Stomach (tissue), 8 donors: ENCODE measurements at regions not wholly inside any gene's neighbourhood (a gene's known extent, or its start where the extent isn't known, plus 50 kb on each side); places are given as distances from the start of the nearest gene placed in this dataset.
"Not testable (repeated sequence)": the region's sequence is repeated elsewhere in the genome, so short reads cannot be mapped to it uniquely, and the experiment has no call there.

Experiments used
- DNase-seq, 2 donors: peaks; one replicate each; pipeline versions ENCODE4 v3.0.0 to v3.0.0-alpha.2; 2013 to 2019
- H3K27ac ChIP-seq, 5 donors: fragments of 200-600 bp in 4 of 5; sonication (generic) in 4 of 5; one replicate each; pipeline ENCODE4 v1.5.1; 2013 to 2019; ENCODE audit warnings: mild to moderate bottlenecking in 1 of 5, moderate library complexity in 1 of 5
- H3K27me3 ChIP-seq, 3 donors: fragments of 200-600 bp; sonication (generic); one replicate each; pipeline ENCODE4 v1.5.1; 2017 to 2019; ENCODE audit warnings: mixed run types in 1 of 3
- H3K36me3 ChIP-seq, 4 donors: fragments of 200-600 bp; sonication (generic); 1 replicate in 3 of 4; 2 replicates in 1 of 4; pipeline ENCODE4 v1.5.1; 2016 to 2019
- H3K4me1 ChIP-seq, 4 donors: fragments of 200-600 bp; sonication (generic); one replicate each; pipeline ENCODE4 v1.5.1; 2016 to 2019
- H3K4me3 ChIP-seq, 4 donors: fragments of 200-600 bp; sonication (generic) in 3 of 4; one replicate each; pipeline ENCODE4 v1.5.1; 2016 to 2019; ENCODE audit warnings: mild to moderate bottlenecking in 1 of 4
- H3K9me3 ChIP-seq, 4 donors: fragments of 200-600 bp; sonication (generic); one replicate each; pipeline ENCODE4 v1.5.1; 2016 to 2019
- EP300 ChIP-seq: sonication (generic); formaldehyde crosslinking; IDR thresholded peaks from one replicate; pipeline ENCODE4 v1.6.1; 2017; ENCODE audit warnings: antibody characterized with exemption
- POLR2A ChIP-seq, 4 donors: fragments of 450-650 bp; IDR thresholded peaks; one replicate each; pipeline ENCODE4 v1.6.1; 2016; ENCODE audit warnings: antibody characterized with exemption in 4 of 4, control low read depth in 2 of 4, mild to moderate bottlenecking in 1 of 4, moderate library complexity in 1 of 4
- POLR2AphosphoS5 ChIP-seq, 3 donors: sonication (generic); formaldehyde crosslinking; IDR thresholded peaks; one replicate each; pipeline ENCODE4 v1.6.1; 2016; ENCODE audit warnings: antibody characterized with exemption in 3 of 3
- WGBS, 5 donors: extraction: QIAGEN DNeasy Blood & Tissue Kit in 3 of 5; methylation state at CpG; one replicate each; pipeline versions ENCODE4 v1.1.5 to v1.1.7; 2013 to 2018; 5-methylcytosine and 5-hydroxymethylcytosine counted together
- intact Hi-C: fragments of 100-400 bp; cut with DNase I; formaldehyde crosslinking; loops from one replicate; pipeline ENCODE4 v1.15.1; 2023; ENCODE audit warnings: low total_unique reads
- TF ChIP-seq, protein P1 (sequence below), 7 experiments: fragments of 450-650 bp in 4 of 7; fragments of 200-600 bp in 3 of 7; sonication (generic) in 3 of 7; IDR thresholded peaks; one replicate each; pipeline ENCODE4 v1.5.1; 2016 to 2019; ENCODE audit warnings: antibody characterized with exemption in 7 of 7, control low read depth in 2 of 7, mild to moderate bottlenecking in 1 of 7
- donor health status: healthy with polysubstance abuse.
- donor health status: Bipolar disorder and iron deficiency.
- donor health status: healthy.

DNA sequence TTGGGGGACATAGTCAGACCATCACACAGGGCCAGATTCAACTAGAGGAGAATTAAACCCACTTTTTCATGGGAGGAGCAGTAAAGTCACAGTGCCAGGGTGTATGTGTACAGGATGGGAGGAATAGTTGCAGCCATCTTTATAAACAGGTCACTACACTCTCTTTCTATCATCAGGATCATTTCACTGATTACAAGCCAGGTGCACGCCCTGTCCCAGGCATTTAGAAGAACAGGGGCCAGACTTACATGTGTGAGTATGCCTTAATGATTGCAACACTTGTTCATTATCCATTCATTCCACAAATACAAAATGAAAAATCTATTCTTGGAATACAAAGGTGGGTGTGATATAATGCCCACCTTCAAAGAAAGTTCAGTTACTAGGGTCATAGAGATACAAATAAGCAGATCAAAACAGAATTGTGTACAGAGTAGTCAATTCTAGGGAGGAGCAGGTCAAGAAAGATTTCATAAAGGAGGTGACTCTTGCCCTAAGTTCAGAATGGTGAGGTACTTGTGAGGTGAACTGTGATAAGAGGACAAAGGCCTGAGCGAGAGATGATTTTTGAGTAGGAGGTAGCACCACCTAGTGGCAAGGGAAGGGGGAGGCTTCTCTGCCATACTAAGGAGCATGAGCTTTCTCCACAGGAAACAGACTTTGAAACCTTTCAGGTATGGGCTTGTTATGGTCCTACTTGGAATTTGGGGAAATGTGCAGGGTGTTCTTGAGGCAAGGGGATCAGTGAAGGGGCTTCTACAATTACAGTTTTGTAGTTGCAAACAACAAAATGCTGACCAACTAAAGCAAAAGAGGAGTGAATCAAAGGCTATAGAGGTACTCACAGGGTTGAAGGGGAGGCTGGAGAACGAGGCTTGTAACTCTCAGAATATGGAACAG is 156.3 kb downstream of the SUCLG1 start:
- no peak for TF ChIP-seq EP300
- no peak for TF ChIP-seq POLR2AphosphoS5 (IDR thresholded peaks at IDR 0.05)
- TF ChIP-seq, protein P1, sequence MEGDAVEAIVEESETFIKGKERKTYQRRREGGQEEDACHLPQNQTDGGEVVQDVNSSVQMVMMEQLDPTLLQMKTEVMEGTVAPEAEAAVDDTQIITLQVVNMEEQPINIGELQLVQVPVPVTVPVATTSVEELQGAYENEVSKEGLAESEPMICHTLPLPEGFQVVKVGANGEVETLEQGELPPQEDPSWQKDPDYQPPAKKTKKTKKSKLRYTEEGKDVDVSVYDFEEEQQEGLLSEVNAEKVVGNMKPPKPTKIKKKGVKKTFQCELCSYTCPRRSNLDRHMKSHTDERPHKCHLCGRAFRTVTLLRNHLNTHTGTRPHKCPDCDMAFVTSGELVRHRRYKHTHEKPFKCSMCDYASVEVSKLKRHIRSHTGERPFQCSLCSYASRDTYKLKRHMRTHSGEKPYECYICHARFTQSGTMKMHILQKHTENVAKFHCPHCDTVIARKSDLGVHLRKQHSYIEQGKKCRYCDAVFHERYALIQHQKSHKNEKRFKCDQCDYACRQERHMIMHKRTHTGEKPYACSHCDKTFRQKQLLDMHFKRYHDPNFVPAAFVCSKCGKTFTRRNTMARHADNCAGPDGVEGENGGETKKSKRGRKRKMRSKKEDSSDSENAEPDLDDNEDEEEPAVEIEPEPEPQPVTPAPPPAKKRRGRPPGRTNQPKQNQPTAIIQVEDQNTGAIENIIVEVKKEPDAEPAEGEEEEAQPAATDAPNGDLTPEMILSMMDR (IDR thresholded peaks at IDR 0.05), result peak in 5 of 7 experiments; percentile 37 to 63 (median 56)
- no peak for TF ChIP-seq POLR2A (IDR thresholded peaks at IDR 0.05)
- H3K27me3 ChIP-seq, result no peaks in the 10 kb centered on the region
- H3K36me3 ChIP-seq, result no peaks in the 10 kb centered on the region
- H3K4me1 ChIP-seq, result no peaks in the 10 kb centered on the region
- DNase-seq, result peak; percentile 34 to 85
- H3K9me3 ChIP-seq, result peaks cover 0 to 13% (median 11%) of the 10 kb centered on the region in 4 donors
- no peak overlapping the region for H3K4me3 ChIP-seq
- WGBS, 5 donors, result 29 to 47% (median 41%) methylated on average over 3 of the region's 3 CpGs
- intact Hi-C loops, result no loop called here
- no peak overlapping the region for H3K27ac ChIP-seq

DNA sequence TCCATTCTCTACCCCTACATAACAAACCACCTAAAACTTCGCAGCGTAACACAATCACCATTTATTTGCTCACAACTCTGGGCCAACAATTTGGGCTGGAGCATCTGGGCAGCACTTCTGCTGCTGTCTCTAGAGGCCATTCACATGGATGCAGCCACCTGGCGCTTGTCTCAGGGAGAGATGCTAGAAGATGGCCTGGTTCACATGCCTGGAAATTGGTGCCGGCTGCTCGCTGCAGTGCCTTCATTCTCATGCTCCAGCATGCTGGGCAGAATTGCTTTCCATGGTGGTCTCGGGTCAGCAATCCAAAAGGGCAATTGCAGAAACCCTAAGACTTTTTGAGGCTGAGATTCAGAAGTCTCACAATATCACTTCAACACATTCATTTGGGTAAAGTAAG is 157.4 kb downstream of the SUCLG1 start:
- Histone ChIP-seq H3K27me3 (no peaks in the 10 kb centered on the region), H3K9me3 (peaks cover 0 to 13% (median 11%) of the 10 kb centered on the region in 4 donors), H3K36me3 (no peaks in the 10 kb centered on the region), H3K27ac (no peak overlapping the region), H3K4me3 (no peak overlapping the region), H3K4me1 (no peaks in the 10 kb centered on the region)
- WGBS, 5 donors, result 83 to 96% (median 95%) methylated on average over 6 of the region's 6 CpGs
- TF ChIP-seq, protein P1 (IDR thresholded peaks at IDR 0.05), result no peak
- no peak for TF ChIP-seq POLR2A (IDR thresholded peaks at IDR 0.05)
- no peak for TF ChIP-seq POLR2AphosphoS5 (IDR thresholded peaks at IDR 0.05)
- no peak for TF ChIP-seq EP300
- intact Hi-C loops, result no loop called here
- DNase-seq, result no peak

DNA sequence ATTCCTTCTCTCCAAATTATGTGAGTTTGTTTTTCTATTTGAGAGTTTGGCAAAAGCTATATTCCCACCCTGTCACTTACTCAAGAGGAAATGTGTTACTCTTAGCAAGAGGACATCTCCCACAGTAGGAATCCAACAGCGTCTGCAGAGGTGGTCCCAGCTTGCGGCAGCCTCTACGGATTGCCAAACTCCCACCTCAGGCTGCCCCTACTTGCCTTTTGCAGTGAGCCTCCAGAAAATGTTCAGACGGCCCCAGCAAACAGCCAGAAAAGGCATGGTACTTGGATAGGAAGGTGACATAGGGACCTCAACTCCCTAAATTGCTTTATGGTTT is 158.4 kb downstream of the SUCLG1 start:
- intact Hi-C loops, result no loop called here

DNA sequence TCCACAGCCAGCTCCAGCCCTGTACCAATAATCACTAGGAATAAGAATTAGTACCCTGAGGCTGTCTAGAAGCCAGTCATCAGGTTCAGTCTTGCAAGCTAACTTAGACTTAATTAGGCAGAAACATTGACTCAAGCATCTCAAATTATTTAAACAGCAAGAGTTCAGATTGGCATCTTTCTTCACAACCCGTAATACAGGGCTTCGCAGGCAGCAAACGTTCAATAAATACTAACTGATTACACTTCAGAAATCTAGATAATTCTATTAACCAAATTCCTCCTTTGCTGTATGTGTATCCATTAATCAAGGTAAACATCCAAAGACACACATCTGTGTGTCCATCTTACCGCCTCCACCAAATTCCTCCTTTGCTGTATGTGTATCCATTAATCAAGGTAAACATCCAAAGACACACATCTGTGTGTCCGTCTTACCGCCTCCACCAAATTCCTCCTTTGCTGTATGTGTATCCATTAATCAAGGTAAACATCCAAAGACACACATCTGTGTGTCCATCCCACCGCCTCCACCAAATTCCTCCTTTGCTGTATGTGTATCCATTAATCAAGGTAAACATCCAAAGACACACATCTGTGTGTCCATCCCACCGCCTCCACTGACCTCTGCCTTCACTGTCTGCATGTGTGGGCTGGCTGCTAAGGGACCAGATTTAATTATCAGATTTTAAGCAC is 158.9 kb downstream of the SUCLG1 start:
- H3K4me1 ChIP-seq, DNase-seq, H3K27me3 ChIP-seq, H3K27ac ChIP-seq, intact Hi-C loops, H3K4me3 ChIP-seq, H3K9me3 ChIP-seq, H3K36me3 ChIP-seq: not testable (repeated sequence)
- 29 to 55% (median 51%) methylated on average over 8 of the region's 8 CpGs for WGBS, 5 donors

More for the DNA sequence above, 158.4 kb downstream of the SUCLG1 start:
- Histone ChIP-seq H3K9me3 (peaks cover 0 to 3% (median 2%) of the 10 kb centered on the region in 4 donors), H3K36me3 (no peaks in the 10 kb centered on the region), H3K4me3 (no peak overlapping the region), H3K27me3 (no peaks in the 10 kb centered on the region), H3K27ac (no peak overlapping the region), H3K4me1 (no peaks in the 10 kb centered on the region)
- WGBS, 5 donors, result 72 to 84% (median 78%) methylated on average over 4 of the region's 4 CpGs
- no peak for DNase-seq
- no peak for TF ChIP-seq POLR2A (IDR thresholded peaks at IDR 0.05)
- no peak for TF ChIP-seq EP300
- no peak for TF ChIP-seq POLR2AphosphoS5 (IDR thresholded peaks at IDR 0.05)
- TF ChIP-seq, protein P1 (IDR thresholded peaks at IDR 0.05), result no peak
